Right ventricle myocardium superior (tissue), 1 donor: ENCODE measurements at regions not wholly inside any gene's neighbourhood (a gene's known extent, or its start where the extent isn't known, plus 50 kb on each side); places are given as distances from the start of the nearest gene placed in this dataset.
"Not testable (repeated sequence)": the region's sequence is repeated elsewhere in the genome, so short reads cannot be mapped to it uniquely, and the experiment has no call there.

Experiments used
- ATAC-seq: fragments of 200-7000 bp; cut with Tn5 transposase; one replicate; pipeline ENCODE4 v1.9.1; 2020; ENCODE audit warnings: mild to moderate bottlenecking; ENCODE audit not compliant: poor library complexity
- DNase-seq: peaks from one replicate; pipeline ENCODE4 v3.0.0-alpha.2; 2020
- intact Hi-C: fragments of 100-400 bp; cut with DNase I; formaldehyde crosslinking; loops from one replicate; pipeline ENCODE4 v1.11.2; 2022
- donor health status: DM: no; HTN: yes; CAD: no; lungs with severe emphysema.

DNA sequence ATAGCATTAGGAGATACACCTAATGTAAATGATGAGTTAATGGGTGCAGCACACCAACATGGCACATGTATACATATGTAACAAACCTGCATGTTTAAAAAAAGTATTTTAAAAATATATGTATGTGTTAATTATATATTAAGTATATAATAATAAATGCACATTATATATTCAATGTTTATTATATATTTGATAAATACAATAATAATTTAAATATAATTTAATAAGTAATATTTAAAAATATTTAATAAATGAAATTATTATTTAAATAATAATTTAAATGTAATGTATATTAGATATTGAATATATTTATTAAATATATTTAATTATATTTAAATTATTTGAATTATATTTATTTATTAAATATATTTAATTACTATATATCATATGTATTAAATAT, 661.3 kb upstream of the COBL start:
- intact Hi-C loops: no loop called here
- ATAC-seq: no peak
- no peak for DNase-seq

GRCh38 chr7:51973939-51974338, 657.3 kb upstream of the COBL start:
- no peak for ATAC-seq
- no peak for DNase-seq
- intact Hi-C loops: no loop called here

GRCh38 chr7:51973071-51973470, 656.5 kb upstream of the COBL start:
- no peak for ATAC-seq
- no peak for DNase-seq
- intact Hi-C loops: no loop called here

DNA sequence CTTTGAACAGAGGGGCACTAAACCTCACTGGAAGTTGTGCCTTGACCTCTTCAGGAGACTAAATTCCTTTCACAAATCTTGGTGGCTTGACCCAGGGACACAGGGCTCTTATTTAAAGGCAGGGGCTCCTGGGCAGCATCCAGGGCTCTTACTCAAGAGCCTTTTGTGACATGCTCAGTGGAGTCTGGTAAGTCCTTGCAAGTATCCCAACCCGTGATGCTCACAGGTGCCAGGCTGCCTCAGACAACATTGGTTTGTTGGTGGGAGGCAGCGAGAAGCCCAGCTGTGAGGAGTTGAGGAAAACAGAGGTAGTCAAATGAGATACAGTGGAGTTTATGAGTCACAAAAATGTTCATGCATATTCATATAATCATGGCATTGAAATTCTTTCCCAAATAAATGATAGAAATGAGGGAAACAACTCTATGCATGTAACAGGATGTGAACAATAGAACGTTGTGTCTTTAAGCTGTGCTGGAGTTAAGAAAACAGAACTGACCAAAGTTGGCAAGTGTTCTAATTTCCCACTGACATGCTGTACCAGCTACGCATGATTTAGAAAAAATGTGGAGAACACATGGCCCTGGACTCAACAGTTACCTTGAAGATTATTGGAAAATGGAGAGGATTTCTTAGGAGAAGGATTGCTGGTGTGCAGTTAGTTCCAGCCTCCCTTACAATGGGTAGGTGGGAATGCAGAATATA, 654.5 kb upstream of the COBL start:
- no peak for ATAC-seq
- no peak for DNase-seq
- intact Hi-C loops: no loop called here

- intact Hi-C loops: no loop called here
- no peak for ATAC-seq
- no peak for DNase-seq
Observed at GRCh38 chr7:51968461-51968860, 651.9 kb upstream of the COBL start.

DNA sequence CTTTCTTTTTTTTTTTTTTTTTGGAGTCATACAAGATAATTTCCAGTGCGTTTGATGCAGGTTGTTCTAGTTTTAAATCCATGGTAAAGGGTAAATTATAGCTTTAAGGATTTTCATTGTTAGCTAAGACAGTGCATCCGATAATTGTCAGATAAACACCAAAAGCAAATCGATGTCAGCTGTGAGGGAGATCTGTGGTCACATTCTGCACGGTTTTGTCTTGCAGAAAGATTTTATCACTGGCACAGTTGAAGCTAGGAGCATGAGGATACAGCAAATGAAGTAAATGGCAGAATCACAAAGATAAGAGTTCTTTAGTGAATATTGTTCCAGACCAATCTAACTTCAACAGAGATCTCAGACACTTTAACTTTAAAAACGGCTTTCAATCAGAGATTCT, 648.8 kb upstream of the COBL start:
- DNase-seq: no peak
- ATAC-seq: no peak
- intact Hi-C loops: no loop called here

- no peak for DNase-seq
- no peak for ATAC-seq
- intact Hi-C loops: no loop called here
Observed at GRCh38 chr7:51961804-51962203, 645.2 kb upstream of the COBL start.

DNA sequence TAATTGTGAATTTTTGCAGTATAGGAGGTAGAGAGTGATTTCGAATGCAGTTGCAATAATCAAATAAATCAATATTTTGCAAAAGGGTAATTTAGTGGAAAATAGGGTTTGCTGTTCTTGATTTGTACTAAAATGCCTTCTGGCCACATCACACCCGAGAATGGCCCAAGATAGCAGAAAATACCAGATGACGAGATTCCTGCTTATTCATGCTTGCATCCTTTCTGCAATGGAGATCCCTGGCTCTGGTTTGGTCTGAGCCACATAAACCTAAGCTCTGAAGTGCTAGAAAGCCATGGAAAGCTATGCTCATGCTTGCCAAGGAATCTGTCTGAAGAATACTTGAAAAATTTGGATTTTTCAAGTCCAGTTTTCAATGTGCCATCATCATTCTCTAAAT, 634.2 kb upstream of the COBL start:
- no peak for ATAC-seq
- no peak for DNase-seq
- intact Hi-C loops: no loop called here

DNA sequence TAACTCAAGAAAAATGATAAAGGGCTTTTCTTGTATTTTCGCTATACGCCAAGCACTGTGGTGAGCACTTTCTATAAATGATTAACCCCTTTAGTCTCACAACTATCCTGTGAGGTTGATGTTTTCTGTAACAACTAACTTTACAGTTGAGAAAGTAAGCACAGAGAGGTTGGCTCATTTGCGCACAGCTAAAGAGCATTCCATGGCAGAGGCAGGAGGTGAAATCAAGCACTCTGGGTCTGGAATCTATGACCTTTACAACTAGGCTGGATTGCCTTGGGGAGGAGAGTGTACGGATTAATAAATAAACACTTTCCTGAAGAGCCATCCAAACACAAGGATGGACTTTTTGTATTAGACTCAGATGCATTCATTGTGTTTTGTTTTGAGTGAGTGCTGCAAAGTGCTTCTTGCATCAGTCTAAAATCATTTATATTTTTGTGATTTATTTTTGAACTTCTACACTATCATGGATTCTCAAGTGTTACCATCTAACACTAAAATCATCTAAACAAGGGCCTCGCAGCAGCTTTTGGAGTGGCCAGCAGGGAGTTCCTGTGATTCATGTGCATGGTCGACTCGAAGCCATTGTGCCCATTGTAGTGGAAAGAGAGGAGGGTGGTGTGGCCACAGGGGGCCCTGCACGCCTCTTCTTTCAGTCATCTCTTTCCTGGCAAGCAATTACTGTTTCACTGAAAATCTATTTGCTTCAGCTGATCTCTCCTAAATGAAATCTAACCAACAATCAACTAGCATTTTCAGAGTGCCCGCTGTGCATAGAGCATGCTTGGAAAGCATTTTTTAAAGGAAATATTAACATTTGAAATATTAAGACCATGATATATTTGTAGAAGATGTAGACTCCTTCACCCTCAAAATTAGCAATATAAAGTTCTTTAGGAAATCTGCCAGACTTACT, 633.4 kb upstream of the COBL start:
- no peak for ATAC-seq
- no peak for DNase-seq
- intact Hi-C loops: no loop called here

GRCh38 chr7:51930834-51931233, 614.2 kb upstream of the COBL start:
- no peak for DNase-seq
- ATAC-seq: no peak
- intact Hi-C loops: no loop called here

GRCh38 chr7:51929818-51930217, 613.2 kb upstream of the COBL start:
- DNase-seq (no peak), ATAC-seq (no peak)
- intact Hi-C loops: no loop called here

- DNase-seq: no peak
- intact Hi-C loops: no loop called here
- no peak for ATAC-seq
Observed at GRCh38 chr7:51927738-51928137, 611.1 kb upstream of the COBL start.

DNA sequence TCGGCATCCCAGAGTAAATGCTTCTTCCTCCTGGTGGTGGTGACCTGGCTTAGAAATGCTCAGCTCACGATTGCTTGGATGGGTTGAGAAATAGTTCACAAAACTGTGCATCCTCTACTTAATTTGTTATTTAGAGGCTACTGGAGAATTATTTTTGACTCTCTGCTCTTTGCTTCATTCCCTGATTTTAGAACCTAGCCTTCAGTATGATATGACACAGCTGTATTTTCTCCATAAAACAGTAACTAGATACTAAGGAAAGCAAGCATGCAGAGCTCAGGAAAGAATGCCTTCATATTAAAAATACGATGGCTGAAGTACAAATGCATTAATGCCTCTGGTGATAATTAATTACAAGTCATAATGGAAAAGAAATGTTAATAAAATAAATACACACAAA, 602.0 kb upstream of the COBL start:
- intact Hi-C loops: no loop called here
- ATAC-seq (no peak), DNase-seq (no peak)

DNA sequence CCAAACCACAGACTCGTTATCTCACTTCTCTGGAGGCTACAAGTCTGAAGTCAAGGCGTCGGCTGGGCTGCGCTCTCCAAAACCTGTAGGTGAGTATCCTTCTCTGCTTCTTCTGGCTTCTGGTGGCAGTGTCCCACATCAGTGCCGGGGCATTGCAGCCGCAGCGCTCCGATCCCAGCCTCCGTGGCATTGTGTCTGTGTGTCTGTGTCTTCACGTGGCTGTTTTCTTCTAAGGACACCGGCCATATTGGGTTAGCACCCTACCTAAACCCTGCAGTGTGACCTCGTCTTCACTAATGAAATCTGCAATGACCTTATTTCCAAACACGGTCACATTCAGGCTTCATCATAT, 584.9 kb upstream of the COBL start:
- no peak for DNase-seq
- ATAC-seq: no peak
- intact Hi-C loops: no loop called here

DNA sequence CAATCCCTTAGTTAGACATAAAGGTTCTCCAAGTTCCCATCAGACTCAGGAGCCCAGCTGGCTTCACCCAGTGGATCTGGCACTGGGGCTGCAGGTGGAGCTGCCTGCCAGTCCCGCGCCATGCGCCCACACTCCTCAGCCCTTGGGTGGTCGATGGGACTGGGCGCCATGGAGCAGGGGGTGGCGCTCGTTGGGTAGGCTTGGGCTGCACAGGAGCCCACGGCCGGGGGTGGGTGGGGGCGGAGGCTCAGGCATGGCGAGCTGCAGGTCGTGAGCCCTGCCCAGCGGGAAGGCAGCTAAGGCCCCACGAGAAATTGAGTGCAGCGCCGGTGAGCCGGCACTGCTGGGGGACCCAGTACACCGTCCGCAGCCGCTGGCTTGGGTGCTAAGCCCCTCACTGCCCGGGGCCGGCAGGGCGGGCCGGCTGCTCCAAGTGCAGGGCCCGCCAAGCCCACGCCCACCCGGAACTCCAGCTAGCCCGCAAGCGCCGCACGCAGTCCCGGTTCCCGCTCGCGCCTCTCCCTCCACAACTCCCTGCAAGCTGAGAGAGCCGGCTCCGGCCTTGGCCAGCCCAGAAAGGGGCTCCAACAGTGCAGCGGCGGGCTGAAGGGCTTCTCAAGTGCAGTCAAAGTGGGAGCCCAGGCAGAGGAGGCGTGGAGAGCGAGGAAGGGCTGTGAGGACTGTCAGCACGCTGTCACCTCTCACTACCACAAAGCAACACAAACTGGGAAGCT, 584.3 kb upstream of the COBL start:
- DNase-seq, ATAC-seq, intact Hi-C loops: not testable (repeated sequence)

DNA sequence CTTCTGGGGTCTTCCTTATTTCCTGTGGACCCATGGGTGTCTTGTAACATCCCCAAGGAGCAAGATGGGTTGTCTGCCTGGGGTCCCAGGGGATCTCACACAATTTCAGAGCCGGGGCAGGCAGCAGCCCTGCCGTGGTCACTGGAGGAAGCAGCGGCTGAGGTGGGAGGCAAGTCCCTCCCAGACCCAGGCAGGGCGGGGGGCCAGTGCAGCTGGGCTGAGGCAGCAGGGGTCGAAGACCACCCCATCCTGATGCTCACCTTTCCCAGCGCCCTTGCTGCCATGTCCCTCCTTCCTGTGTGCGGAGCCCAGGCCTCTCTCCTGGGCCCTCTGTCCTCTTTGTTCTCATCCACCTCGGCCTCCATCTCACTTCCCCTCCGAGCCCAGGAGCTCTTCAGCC, 583.0 kb upstream of the COBL start:
- DNase-seq (no peak), ATAC-seq (no peak)
- intact Hi-C loops: no loop called here

DNA sequence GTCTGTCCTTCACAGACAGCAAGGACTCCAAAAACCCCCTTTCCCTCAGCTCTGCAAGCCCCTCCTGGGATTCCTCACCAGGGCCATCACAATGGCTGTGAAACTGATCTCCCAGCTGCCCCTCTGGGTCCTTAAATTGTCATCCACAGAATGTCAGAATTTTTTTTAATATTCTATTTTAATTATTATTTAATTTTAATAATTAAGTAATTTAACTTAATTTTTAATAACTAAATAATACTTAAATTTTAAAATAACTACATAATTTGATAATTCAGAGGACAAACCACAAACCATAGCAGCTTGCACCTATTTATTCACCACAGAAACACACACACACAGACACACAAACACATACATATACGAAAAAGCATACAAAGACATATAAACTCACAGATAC, 565.8 kb upstream of the COBL start:
- intact Hi-C loops: no loop called here
- DNase-seq (no peak), ATAC-seq (no peak)

DNA sequence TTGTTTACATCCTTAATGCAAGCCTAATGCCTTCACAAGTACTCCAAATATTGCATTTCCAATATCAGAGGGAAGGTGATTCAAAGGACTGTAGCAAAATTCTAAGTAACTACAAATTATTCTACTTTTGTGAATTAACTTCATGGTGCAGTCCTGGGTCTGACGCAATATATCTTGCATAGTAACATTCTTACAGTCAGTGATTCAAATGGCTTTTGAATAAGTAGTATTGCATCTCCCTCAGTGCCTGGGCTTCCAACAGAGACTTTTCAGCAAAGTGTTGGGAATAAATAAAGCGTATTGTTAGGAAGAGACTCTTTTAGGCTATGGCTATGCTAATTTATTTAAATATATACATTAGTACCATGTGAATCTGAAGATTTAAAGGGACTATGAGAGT, 564.7 kb upstream of the COBL start:
- DNase-seq (no peak), ATAC-seq (no peak)
- intact Hi-C loops: no loop called here

DNA sequence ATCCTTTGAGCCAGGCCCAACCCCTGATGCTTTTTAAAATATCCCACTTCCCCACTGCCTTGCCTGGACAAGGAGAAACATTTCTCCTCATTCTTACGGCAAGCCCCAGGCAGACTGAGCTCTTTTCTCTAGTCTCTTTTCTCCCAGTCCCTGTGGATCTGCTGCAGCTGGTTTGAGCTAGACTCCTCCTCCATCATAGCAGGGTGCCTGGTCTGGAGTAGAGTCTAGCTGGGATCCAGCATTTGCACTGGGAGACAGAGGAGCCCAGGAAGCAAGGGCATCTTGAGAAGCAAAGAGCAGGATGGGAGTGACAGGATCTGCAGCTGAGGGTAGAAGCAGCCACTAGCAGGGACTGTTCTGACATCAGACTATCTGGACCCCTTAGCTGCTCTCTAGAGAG, 562.3 kb upstream of the COBL start:
- intact Hi-C loops: no loop called here
- ATAC-seq (no peak), DNase-seq (no peak)

- ATAC-seq (no peak), DNase-seq (no peak)
- intact Hi-C loops: no loop called here
Observed at GRCh38 chr7:51869452-51869851, 552.8 kb upstream of the COBL start.
